Left lung (tissue), 4 donors: ENCODE measurements at regions not wholly inside any gene's neighbourhood (a gene's known extent, or its start where the extent isn't known, plus 50 kb on each side); places are given as distances from the start of the nearest gene placed in this dataset.
A peak's percentile ranks its signal among the peaks of the same experiment; 100 is the strongest.
"Not testable (repeated sequence)": the region's sequence is repeated elsewhere in the genome, so short reads cannot be mapped to it uniquely, and the experiment has no call there.

ENCODE experiments used
- ATAC-seq: fragments of 200-7000 bp; cut with Tn5 transposase; one replicate; pipeline ENCODE4 v1.9.1; 2020; ENCODE audit warnings: moderate library complexity
- DNase-seq, 4 donors: peaks; one replicate each; pipeline ENCODE4 v3.0.0-alpha.2; 2013 to 2020
- H3K27ac ChIP-seq, 2 donors: fragments of 200-600 bp; sonication (generic) in 1 of 2; one replicate each; pipeline versions ENCODE4 v1.5.0 to v1.8.0; 2020 to 2021
- H3K27me3 ChIP-seq, 2 donors: fragments of 200-600 bp; sonication (generic) in 1 of 2; one replicate each; pipeline versions ENCODE4 v1.5.0 to v1.8.0; 2020 to 2021
- H3K36me3 ChIP-seq, 2 donors: fragments of 200-600 bp; sonication (generic) in 1 of 2; one replicate each; pipeline versions ENCODE4 v1.5.0 to v1.8.0; 2020 to 2021
- H3K4me1 ChIP-seq, 2 donors: fragments of 200-600 bp; one replicate each; pipeline ENCODE4 v1.8.0; 2021
- H3K4me3 ChIP-seq, 2 donors: fragments of 200-600 bp; sonication (generic) in 1 of 2; one replicate each; pipeline versions ENCODE4 v1.5.0 to v1.8.0; 2020 to 2021; ENCODE audit warnings: mild to moderate bottlenecking in 1 of 2
- H3K9me3 ChIP-seq, 2 donors: fragments of 200-600 bp; sonication (generic) in 1 of 2; one replicate each; pipeline versions ENCODE4 v1.5.0 to v1.8.0; 2020 to 2021
- intact Hi-C, 2 donors: fragments of 100-400 bp; cut with DNase I; formaldehyde crosslinking; loops; one replicate each; pipeline versions ENCODE4 v1.11.2 to v1.14.2; 2022
- TF ChIP-seq, protein P1 (sequence below), 2 donors: fragments of 200-600 bp; sonication (generic) in 1 of 2; IDR thresholded peaks; one replicate each; pipeline versions ENCODE4 v1.5.0 to v1.8.0; 2021; ENCODE audit warnings: antibody characterized with exemption in 2 of 2
- donor health status: DM: no; HTN: yes; CAD: no.
- donor health status: DM: no; HTN: no; CAD: no.

DNA sequence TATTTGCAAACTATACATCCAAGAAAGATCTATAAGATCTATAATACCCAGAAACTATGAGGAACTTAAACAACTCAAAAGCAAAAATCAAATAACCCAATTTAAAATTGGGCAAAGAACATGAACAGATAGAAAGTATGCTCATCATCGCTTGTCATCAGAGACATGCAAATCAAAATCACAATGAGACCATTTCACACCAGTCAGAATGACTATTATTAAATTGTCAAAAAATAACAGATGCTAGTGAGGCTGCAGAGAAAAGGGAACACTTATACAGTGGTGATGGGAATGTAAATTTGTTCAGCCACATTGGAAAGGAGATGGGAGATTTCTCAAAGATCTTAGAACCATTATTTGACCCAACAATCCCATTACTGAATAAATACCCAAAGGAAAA lies 1451.7 kb upstream of the ADGRL3 start:
- H3K4me1 ChIP-seq, result no peaks in the 10 kb centered on the region
- no peak for ATAC-seq
- no peaks in the 10 kb centered on the region for H3K27me3 ChIP-seq
- TF ChIP-seq, protein P1, sequence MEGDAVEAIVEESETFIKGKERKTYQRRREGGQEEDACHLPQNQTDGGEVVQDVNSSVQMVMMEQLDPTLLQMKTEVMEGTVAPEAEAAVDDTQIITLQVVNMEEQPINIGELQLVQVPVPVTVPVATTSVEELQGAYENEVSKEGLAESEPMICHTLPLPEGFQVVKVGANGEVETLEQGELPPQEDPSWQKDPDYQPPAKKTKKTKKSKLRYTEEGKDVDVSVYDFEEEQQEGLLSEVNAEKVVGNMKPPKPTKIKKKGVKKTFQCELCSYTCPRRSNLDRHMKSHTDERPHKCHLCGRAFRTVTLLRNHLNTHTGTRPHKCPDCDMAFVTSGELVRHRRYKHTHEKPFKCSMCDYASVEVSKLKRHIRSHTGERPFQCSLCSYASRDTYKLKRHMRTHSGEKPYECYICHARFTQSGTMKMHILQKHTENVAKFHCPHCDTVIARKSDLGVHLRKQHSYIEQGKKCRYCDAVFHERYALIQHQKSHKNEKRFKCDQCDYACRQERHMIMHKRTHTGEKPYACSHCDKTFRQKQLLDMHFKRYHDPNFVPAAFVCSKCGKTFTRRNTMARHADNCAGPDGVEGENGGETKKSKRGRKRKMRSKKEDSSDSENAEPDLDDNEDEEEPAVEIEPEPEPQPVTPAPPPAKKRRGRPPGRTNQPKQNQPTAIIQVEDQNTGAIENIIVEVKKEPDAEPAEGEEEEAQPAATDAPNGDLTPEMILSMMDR (IDR thresholded peaks at IDR 0.05), result no peak
- no peak overlapping the region for H3K4me3 ChIP-seq
- H3K36me3 ChIP-seq, result no peaks in the 10 kb centered on the region
- intact Hi-C loops, result no loop called here
- DNase-seq, result no peak
- H3K9me3 ChIP-seq, result peaks cover 0 to 5% of the 10 kb centered on the region in 2 donors
- H3K27ac ChIP-seq, result no peak overlapping the region

DNA sequence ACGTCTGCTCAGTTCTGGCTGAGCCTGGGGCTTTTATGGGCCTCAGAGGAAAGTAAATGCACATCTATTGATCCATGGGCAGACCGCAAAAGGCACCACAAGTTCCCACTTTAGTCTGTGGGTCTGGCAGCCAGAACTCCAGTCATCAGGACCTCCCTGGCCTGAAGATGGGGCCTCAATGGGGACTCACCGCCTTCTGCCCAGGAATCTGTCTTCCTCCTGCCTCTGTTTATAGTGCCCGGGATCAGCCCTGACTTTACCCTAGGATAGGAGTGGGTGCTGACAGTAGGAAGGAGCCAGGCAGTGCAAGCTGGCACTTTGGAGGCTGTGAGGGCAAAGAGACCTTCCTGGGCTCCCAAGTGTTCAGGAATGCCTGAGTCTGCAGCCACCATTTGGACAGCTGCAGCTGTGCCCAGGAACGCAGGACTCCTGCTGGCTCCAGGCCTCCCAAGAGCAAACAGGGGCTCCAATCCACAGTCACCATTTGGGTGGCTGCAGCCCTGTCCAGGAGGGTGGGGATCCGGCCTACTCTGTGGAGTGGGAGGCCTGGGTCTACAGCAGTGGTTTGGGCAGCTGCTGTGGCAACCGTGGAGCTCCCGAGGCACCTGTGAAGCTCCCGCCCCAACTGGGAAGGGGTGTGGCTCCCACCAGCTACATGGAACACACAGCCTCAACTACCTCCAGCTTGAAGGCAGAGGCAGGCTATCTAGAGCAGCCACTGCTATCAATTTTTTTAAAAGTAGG lies 1440.9 kb upstream of the ADGRL3 start:
- no peak overlapping the region for H3K27ac ChIP-seq
- no peaks in the 10 kb centered on the region for H3K27me3 ChIP-seq
- intact Hi-C loops, result no loop called here
- no peaks in the 10 kb centered on the region for H3K36me3 ChIP-seq
- DNase-seq (peak in 1 of 4 donors; percentile 20), ATAC-seq (no peak)
- no peak overlapping the region for H3K4me3 ChIP-seq
- H3K4me1 ChIP-seq, result no peaks in the 10 kb centered on the region
- TF ChIP-seq, protein P1 (IDR thresholded peaks at IDR 0.05), result no peak
- H3K9me3 ChIP-seq, result peaks cover 0 to 6% of the 10 kb centered on the region in 2 donors

DNA sequence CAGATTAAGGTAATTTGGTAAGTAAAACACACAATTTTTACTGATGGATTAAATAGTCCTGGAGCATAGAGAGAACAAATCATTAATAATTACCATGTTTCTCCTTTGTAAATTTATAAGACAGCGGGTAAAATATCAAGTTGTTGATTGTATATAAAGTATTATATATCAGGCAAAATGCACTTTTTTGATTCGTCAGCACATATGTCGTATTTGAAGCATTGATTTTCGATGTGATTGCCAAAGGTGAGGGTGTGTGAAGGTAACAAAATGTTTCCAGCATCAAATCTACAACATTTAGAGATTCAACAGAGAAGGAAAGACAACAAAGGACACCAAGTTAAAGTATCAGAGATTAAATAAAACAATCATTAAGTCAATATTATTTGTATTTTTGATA lies 1437.8 kb upstream of the ADGRL3 start:
- Histone ChIP-seq H3K27ac (no peak overlapping the region), H3K9me3 (peaks cover 0 to 6% of the 10 kb centered on the region in 2 donors), H3K36me3 (no peaks in the 10 kb centered on the region), H3K27me3 (no peaks in the 10 kb centered on the region), H3K4me1 (no peaks in the 10 kb centered on the region), H3K4me3 (no peak overlapping the region)
- DNase-seq, result no peak
- intact Hi-C loops, result no loop called here
- no peak for ATAC-seq
- TF ChIP-seq, protein P1 (IDR thresholded peaks at IDR 0.05), result no peak

DNA sequence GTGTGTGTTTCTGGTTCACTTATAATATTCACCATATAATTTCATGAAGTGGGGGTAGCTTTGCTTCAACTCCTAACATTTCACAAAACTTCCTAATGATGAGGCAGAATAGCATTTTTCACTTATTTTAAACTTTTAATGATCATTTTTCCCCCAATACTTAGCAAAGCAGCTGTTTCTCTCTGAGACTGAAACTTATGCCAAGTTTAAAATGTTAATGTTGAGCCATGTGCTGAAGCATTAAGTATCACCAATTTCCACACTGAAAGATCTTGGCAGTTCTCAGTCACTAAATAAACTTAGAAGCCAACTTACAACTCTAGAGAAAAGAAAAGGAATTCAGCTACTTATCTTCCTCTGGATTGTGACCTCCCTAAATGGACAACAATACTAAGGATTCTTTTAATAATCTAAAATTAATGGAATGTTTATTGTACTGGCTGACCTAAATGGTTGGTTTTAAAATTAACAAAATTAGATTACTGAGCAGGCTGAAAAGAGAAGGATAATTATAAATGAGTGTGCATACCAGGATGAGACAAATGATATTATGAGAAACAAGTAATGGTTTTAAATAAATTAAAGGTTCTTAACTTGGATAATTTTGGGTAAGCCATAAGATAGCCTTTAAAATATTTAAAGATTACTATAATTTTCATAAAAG lies 1429.4 kb upstream of the ADGRL3 start:
- H3K4me3 ChIP-seq, result no peak overlapping the region
- no peaks in the 10 kb centered on the region for H3K36me3 ChIP-seq
- no peak overlapping the region for H3K27ac ChIP-seq
- ATAC-seq (no peak), DNase-seq (peak in 2 of 4 donors; percentile 32 to 36)
- no peaks in the 10 kb centered on the region for H3K9me3 ChIP-seq
- TF ChIP-seq, protein P1 (IDR thresholded peaks at IDR 0.05), result no peak
- intact Hi-C loops, result no loop called here
- H3K27me3 ChIP-seq, result no peaks in the 10 kb centered on the region
- no peaks in the 10 kb centered on the region for H3K4me1 ChIP-seq

DNA sequence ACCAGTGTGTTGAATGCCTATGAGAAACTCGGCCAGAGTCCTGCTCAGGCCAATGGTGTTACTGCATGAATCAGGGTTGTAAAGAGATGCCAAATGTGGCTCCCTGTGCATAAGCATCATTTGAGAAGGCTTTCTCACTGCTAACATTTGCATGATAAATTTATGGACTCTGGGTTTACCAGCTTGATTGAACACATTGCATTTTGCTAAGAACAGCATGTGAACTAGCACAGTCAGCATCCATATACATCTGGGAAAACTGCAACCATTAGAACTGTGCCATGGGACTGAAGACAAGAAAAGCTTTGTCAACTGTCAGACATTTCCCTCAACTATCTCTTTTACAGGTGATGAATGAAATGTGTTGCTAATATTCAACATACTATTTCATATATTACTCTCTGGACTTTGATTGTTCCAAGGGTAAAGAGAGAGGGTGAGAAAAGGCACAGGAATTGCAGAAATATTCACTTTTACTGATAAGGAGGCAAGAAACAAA lies 1427.4 kb upstream of the ADGRL3 start:
- no peaks in the 10 kb centered on the region for H3K4me1 ChIP-seq
- intact Hi-C loops, result no loop called here
- H3K27ac ChIP-seq, result no peak overlapping the region
- TF ChIP-seq, protein P1 (IDR thresholded peaks at IDR 0.05), result no peak
- no peaks in the 10 kb centered on the region for H3K27me3 ChIP-seq
- H3K4me3 ChIP-seq, result no peak overlapping the region
- ATAC-seq, result no peak
- H3K36me3 ChIP-seq, result no peaks in the 10 kb centered on the region
- no peak for DNase-seq
- H3K9me3 ChIP-seq, result no peaks in the 10 kb centered on the region

DNA sequence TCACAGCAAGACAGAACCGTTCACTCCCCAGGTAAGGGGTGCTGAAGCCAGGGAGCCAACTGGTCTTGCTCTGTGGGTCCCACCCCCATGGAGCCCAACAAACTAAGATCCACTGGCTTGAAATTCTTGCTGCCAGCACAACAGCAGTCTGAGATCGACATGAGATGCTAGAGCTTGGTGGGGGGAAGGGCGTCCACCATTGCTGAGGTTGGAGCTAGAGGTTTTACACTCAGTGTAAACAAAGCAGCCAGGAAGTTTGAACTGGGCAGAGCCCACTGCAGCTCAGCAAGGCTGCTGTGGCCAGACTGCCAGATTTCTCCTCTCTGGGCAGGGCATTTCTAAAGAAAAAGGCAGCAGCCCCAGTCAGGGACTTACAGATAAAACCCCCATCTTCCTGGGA lies 1419.9 kb upstream of the ADGRL3 start:
- peak in 1 of 4 donors; percentile 7 for DNase-seq
- H3K4me3 ChIP-seq, intact Hi-C loops, H3K27ac ChIP-seq, H3K27me3 ChIP-seq, ATAC-seq, H3K9me3 ChIP-seq, H3K36me3 ChIP-seq, H3K4me1 ChIP-seq: not testable (repeated sequence)
